Cardiac septum (tissue), 1 donor: ENCODE measurements at regions not wholly inside any gene's neighbourhood (a gene's known extent, or its start where the extent isn't known, plus 50 kb on each side); places are given as distances from the start of the nearest gene placed in this dataset.

ENCODE experiments used
- DNase-seq: peaks from one replicate; pipeline ENCODE4 v3.0.0-alpha.2; 2020; ENCODE audit warnings: low spot score
- intact Hi-C: fragments of 100-400 bp; cut with DNase I; formaldehyde crosslinking; loops from one replicate; pipeline ENCODE4 v1.14.0; 2022
- donor health status: DM: no; HTN: no; CAD: no.

GRCh38 chr7:84387595-84387994, 193.0 kb upstream of the SEMA3A start:
- intact Hi-C loops = no loop called here
- no peak for DNase-seq

GRCh38 chr7:84384417-84384816, 189.8 kb upstream of the SEMA3A start:
- intact Hi-C loops = no loop called here

GRCh38 chr7:84379446-84379845, 184.9 kb upstream of the SEMA3A start:
- no peak for DNase-seq
- intact Hi-C loops = no loop called here

More at GRCh38 chr7:84384417-84384816, 189.8 kb upstream of the SEMA3A start:
- no peak for DNase-seq

- intact Hi-C loops = no loop called here
- no peak for DNase-seq
These were observed 178.1 kb upstream of the SEMA3A start for GRCh38 chr7:84372712-84373111.

GRCh38 chr7:84372155-84372621, 177.6 kb upstream of the SEMA3A start:
- DNase-seq = no peak
- intact Hi-C loops = no loop called here

- no peak for DNase-seq
These were observed 175.5 kb upstream of the SEMA3A start for GRCh38 chr7:84370114-84370513.

GRCh38 chr7:84368122-84368521, 173.5 kb upstream of the SEMA3A start:
- intact Hi-C loops = no loop called here
- no peak for DNase-seq

More at GRCh38 chr7:84370114-84370513, 175.5 kb upstream of the SEMA3A start:
- intact Hi-C loops = no loop called here

GRCh38 chr7:84364708-84365107, 170.1 kb upstream of the SEMA3A start:
- intact Hi-C loops = no loop called here
- no peak for DNase-seq

- no peak for DNase-seq
- intact Hi-C loops = no loop called here
These were observed 169.2 kb upstream of the SEMA3A start for GRCh38 chr7:84363741-84364140.

- no peak for DNase-seq
- intact Hi-C loops = no loop called here
These were observed 168.2 kb upstream of the SEMA3A start for GRCh38 chr7:84362828-84363227.

- intact Hi-C loops = no loop called here
- DNase-seq = no peak
These were observed 167.8 kb upstream of the SEMA3A start for GRCh38 chr7:84362360-84362759.

- intact Hi-C loops = no loop called here
- DNase-seq = no peak
These were observed 160.3 kb upstream of the SEMA3A start for GRCh38 chr7:84354866-84355265.

- DNase-seq = no peak
- intact Hi-C loops = no loop called here
These were observed 159.4 kb upstream of the SEMA3A start for GRCh38 chr7:84354030-84354429.

GRCh38 chr7:84339306-84339705, 144.7 kb upstream of the SEMA3A start:
- intact Hi-C loops = no loop called here
- DNase-seq = no peak

- no peak for DNase-seq
- intact Hi-C loops = no loop called here
These were observed 142.8 kb upstream of the SEMA3A start for GRCh38 chr7:84337429-84337828.

GRCh38 chr7:84336766-84337165, 142.2 kb upstream of the SEMA3A start:
- intact Hi-C loops = no loop called here
- DNase-seq = no peak

GRCh38 chr7:84336303-84336702, 141.7 kb upstream of the SEMA3A start:
- no peak for DNase-seq
- intact Hi-C loops = no loop called here

- no peak for DNase-seq
- intact Hi-C loops = no loop called here
These were observed 137.0 kb upstream of the SEMA3A start for GRCh38 chr7:84331616-84332015.

GRCh38 chr7:84328571-84328970, 134.0 kb upstream of the SEMA3A start:
- intact Hi-C loops = no loop called here
- DNase-seq = no peak

GRCh38 chr7:84324136-84324630, 129.6 kb upstream of the SEMA3A start:
- no peak for DNase-seq
- intact Hi-C loops = no loop called here

GRCh38 chr7:84317536-84317935, 122.9 kb upstream of the SEMA3A start:
- no peak for DNase-seq
- intact Hi-C loops = no loop called here

GRCh38 chr7:84314263-84314662, 119.7 kb upstream of the SEMA3A start:
- no peak for DNase-seq
- intact Hi-C loops = no loop called here
